Tibial nerve (tissue), 4 donors: ENCODE measurements at regions not wholly inside any gene's neighbourhood (a gene's known extent, or its start where the extent isn't known, plus 50 kb on each side); places are given as distances from the start of the nearest gene placed in this dataset.

Experiments
- DNase-seq, 2 donors: peaks; one replicate each; pipeline ENCODE4 v3.0.0-alpha.2; 2019; ENCODE audit warnings: low spot score in 2 of 2
- H3K27ac ChIP-seq, 4 donors: fragments of 200-600 bp; sonication (generic) in 3 of 4; one replicate each; pipeline ENCODE4 v1.5.1; 2017 to 2019; ENCODE audit warnings: mild to moderate bottlenecking in 1 of 4
- H3K27me3 ChIP-seq, 2 donors: fragments of 200-600 bp; sonication (generic) in 1 of 2; one replicate each; pipeline versions ENCODE4 v1.5.1 to v1.6.0; 2017 to 2019
- H3K36me3 ChIP-seq, 3 donors: fragments of 200-600 bp; sonication (generic); one replicate each; pipeline ENCODE4 v1.5.1; 2018 to 2019
- H3K4me1 ChIP-seq, 4 donors: fragments of 200-600 bp; sonication (generic) in 3 of 4; one replicate each; pipeline ENCODE4 v1.5.1; 2017 to 2019
- H3K4me3 ChIP-seq, 4 donors: fragments of 200-600 bp; sonication (generic) in 3 of 4; one replicate each; pipeline ENCODE4 v1.5.1; 2017 to 2019; ENCODE audit warnings: mild to moderate bottlenecking in 1 of 4, moderate library complexity in 1 of 4
- H3K9me3 ChIP-seq, 4 donors: fragments of 200-600 bp; sonication (generic) in 3 of 4; one replicate each; pipeline ENCODE4 v1.5.1; 2017 to 2019
- CTCF ChIP-seq, 5 experiments: fragments of 200-600 bp in 3 of 5; fragments of 450-650 bp in 2 of 5; sonication (generic) in 3 of 5; IDR thresholded peaks; one replicate each; pipeline ENCODE4 v1.5.1; 2016 to 2019; ENCODE audit warnings: antibody characterized with exemption in 5 of 5, mild to moderate bottlenecking in 3 of 5, moderate library complexity in 2 of 5
- EP300 ChIP-seq, 2 donors: sonication (generic); formaldehyde crosslinking; IDR thresholded peaks; one replicate each; pipeline ENCODE4 v1.6.1; 2017; ENCODE audit warnings: antibody characterized with exemption in 2 of 2, mild to moderate bottlenecking in 1 of 2
- POLR2A ChIP-seq, 2 donors: fragments of 450-650 bp; IDR thresholded peaks; one replicate each; pipeline ENCODE4 v1.6.1; 2017; ENCODE audit warnings: antibody characterized with exemption in 2 of 2, mild to moderate bottlenecking in 2 of 2, moderate library complexity in 2 of 2
- WGBS, 2 donors: methylation state at CpG; one replicate each; pipeline ENCODE4 v1.1.5; 2018; 5-methylcytosine and 5-hydroxymethylcytosine counted together

GRCh38 chr9:87141124-87141523 is 193.8 kb upstream of the GAS1 start:
- Histone ChIP-seq H3K9me3 (no peaks in the 10 kb centered on the region), H3K27me3 (no peaks in the 10 kb centered on the region), H3K4me1 (no peaks in the 10 kb centered on the region), H3K27ac (no peak overlapping the region), H3K36me3 (no peaks in the 10 kb centered on the region), H3K4me3 (no peak overlapping the region)
- no peak for DNase-seq
- TF ChIP-seq CTCF (IDR thresholded peaks at IDR 0.05), result no peak
- TF ChIP-seq POLR2A (IDR thresholded peaks at IDR 0.05), result no peak
- TF ChIP-seq EP300 (IDR thresholded peaks at IDR 0.05), result no peak
- WGBS, 2 donors, result 78 to 79% methylated on average over 8 of the region's 8 CpGs

- no peak for DNase-seq
- no peak for TF ChIP-seq CTCF (IDR thresholded peaks at IDR 0.05)
- no peak for TF ChIP-seq POLR2A (IDR thresholded peaks at IDR 0.05)
- no peak for TF ChIP-seq EP300 (IDR thresholded peaks at IDR 0.05)
- H3K4me1 ChIP-seq, result peaks cover 0 to 20% (median 4%) of the 10 kb centered on the region in 4 donors
- no peak overlapping the region for H3K4me3 ChIP-seq
- H3K27me3 ChIP-seq, result no peaks in the 10 kb centered on the region
- H3K27ac ChIP-seq, result no peak overlapping the region
- H3K9me3 ChIP-seq, result peaks cover 0 to 10% (median 0%) of the 10 kb centered on the region in 4 donors
- H3K36me3 ChIP-seq, result no peaks in the 10 kb centered on the region
- 80 to 83% methylated on average over 7 of the region's 7 CpGs for WGBS, 2 donors
Observed at GRCh38 chr9:87146933-87147332, 199.6 kb upstream of the GAS1 start.

GRCh38 chr9:87147839-87148238 is 200.5 kb upstream of the GAS1 start:
- no peaks in the 10 kb centered on the region for H3K27me3 ChIP-seq
- H3K4me3 ChIP-seq, result peak overlapping the region in 3 of 4 donors; percentile 17 to 58 (median 34)
- TF ChIP-seq CTCF (IDR thresholded peaks at IDR 0.05), result no peak
- no peak for TF ChIP-seq EP300 (IDR thresholded peaks at IDR 0.05)
- no peak for TF ChIP-seq POLR2A (IDR thresholded peaks at IDR 0.05)
- DNase-seq, result no peak
- H3K36me3 ChIP-seq, result no peaks in the 10 kb centered on the region
- peak overlapping the region; percentile 63 to 93 (median 84) for H3K27ac ChIP-seq
- H3K4me1 ChIP-seq, result peaks cover 0 to 20% (median 4%) of the 10 kb centered on the region in 4 donors
- 66 to 69% methylated on average over 8 of the region's 8 CpGs for WGBS, 2 donors
- peaks cover 0 to 10% (median 0%) of the 10 kb centered on the region in 4 donors for H3K9me3 ChIP-seq

- WGBS, 2 donors, result 8% methylated on average over 39 to 46 of the region's 49 CpGs
- peak overlapping the region; percentile 63 to 93 (median 84) for H3K27ac ChIP-seq
- no peaks in the 10 kb centered on the region for H3K36me3 ChIP-seq
- peak; percentile 65 to 74 for DNase-seq
- peaks cover 0 to 20% (median 4%) of the 10 kb centered on the region in 4 donors for H3K4me1 ChIP-seq
- TF ChIP-seq EP300 (IDR thresholded peaks at IDR 0.05), result peak in 1 of 2 donors; percentile 71
- peak in 1 of 5 experiments; percentile 46 for TF ChIP-seq CTCF (IDR thresholded peaks at IDR 0.05)
- no peak for TF ChIP-seq POLR2A (IDR thresholded peaks at IDR 0.05)
- H3K4me3 ChIP-seq, result peak overlapping the region; percentile 17 to 58 (median 32)
- H3K27me3 ChIP-seq, result no peaks in the 10 kb centered on the region
- H3K9me3 ChIP-seq, result peaks cover 0 to 10% (median 0%) of the 10 kb centered on the region in 4 donors
Observed at GRCh38 chr9:87148331-87149104, 201.2 kb upstream of the GAS1 start.

- Histone ChIP-seq H3K27ac (no peak overlapping the region), H3K27me3 (no peaks in the 10 kb centered on the region), H3K9me3 (peaks cover 0 to 18% (median 0%) of the 10 kb centered on the region in 4 donors), H3K4me1 (peaks cover 0 to 20% (median 4%) of the 10 kb centered on the region in 4 donors), H3K36me3 (no peaks in the 10 kb centered on the region), H3K4me3 (no peak overlapping the region)
- no peak for DNase-seq
- TF ChIP-seq CTCF (IDR thresholded peaks at IDR 0.05) (no peak), POLR2A (IDR thresholded peaks at IDR 0.05) (no peak)
- 72 to 85% methylated on average over 4 of the region's 4 CpGs for WGBS, 2 donors
Observed at GRCh38 chr9:87149799-87150198, 202.5 kb upstream of the GAS1 start.
